GM18951 (cell line): ENCODE measurements at regions not wholly inside any gene's neighbourhood (a gene's known extent, or its start where the extent isn't known, plus 50 kb on each side); places are given as distances from the start of the nearest gene placed in this dataset.
"Not testable (repeated sequence)": the region's sequence is repeated elsewhere in the genome, so short reads cannot be mapped to it uniquely, and the experiment has no call there.

Source experiments
- POLR2A ChIP-seq: IDR thresholded peaks from 4 replicates; pipeline ENCODE4 v1.6.1; 2011; ENCODE audit warnings: mild to moderate bottlenecking; ENCODE audit not compliant: insufficient read length, insufficient read depth; ENCODE audit errors: extremely low read depth
- in situ Hi-C: fragments of 300-500 bp; cut with MboI; formaldehyde crosslinking; loops from one replicate; pipeline ENCODE4 v1.12.0; 2022; ENCODE audit warnings: low sequenced_read_pairs, mixed read lengths, inconsistent platforms; ENCODE audit not compliant: unreplicated experiment

- TF ChIP-seq POLR2A = no peak
- in situ Hi-C loops = no loop called here
Measured at GRCh38 chr7:156022483-156023459, 210.5 kb upstream of the SHH start.

GRCh38 chr7:156021471-156021870 is 209.2 kb upstream of the SHH start:
- in situ Hi-C loops = no loop called here
- TF ChIP-seq POLR2A = no peak

- in situ Hi-C loops = no loop called here
- TF ChIP-seq POLR2A = no peak
Measured at GRCh38 chr7:156020566-156020965, 208.3 kb upstream of the SHH start.

- in situ Hi-C loops = no loop called here
- TF ChIP-seq POLR2A = no peak
Measured at GRCh38 chr7:156019776-156020565, 207.7 kb upstream of the SHH start.

GRCh38 chr7:156019308-156019707 is 207.0 kb upstream of the SHH start:
- no peak for TF ChIP-seq POLR2A
- in situ Hi-C loops = no loop called here

- in situ Hi-C loops = no loop called here
- TF ChIP-seq POLR2A = no peak
Measured at GRCh38 chr7:156017916-156018700, 205.8 kb upstream of the SHH start.

GRCh38 chr7:156017431-156017830 is 205.2 kb upstream of the SHH start:
- TF ChIP-seq POLR2A = no peak
- in situ Hi-C loops = no loop called here

- TF ChIP-seq POLR2A = no peak
- in situ Hi-C loops = no loop called here
Measured at GRCh38 chr7:156015237-156016020, 203.2 kb upstream of the SHH start.

GRCh38 chr7:156014808-156015207 is 202.5 kb upstream of the SHH start:
- in situ Hi-C loops = no loop called here
- no peak for TF ChIP-seq POLR2A

- in situ Hi-C loops = no loop called here
- no peak for TF ChIP-seq POLR2A
Measured at GRCh38 chr7:156014201-156014600, 201.9 kb upstream of the SHH start.

GRCh38 chr7:156012412-156012811 is 200.1 kb upstream of the SHH start:
- in situ Hi-C loops = no loop called here

GRCh38 chr7:156009569-156009968 is 197.3 kb upstream of the SHH start:
- in situ Hi-C loops = no loop called here
- no peak for TF ChIP-seq POLR2A

More at GRCh38 chr7:156012412-156012811, 200.1 kb upstream of the SHH start:
- TF ChIP-seq POLR2A = no peak

GRCh38 chr7:156006876-156007275 is 194.6 kb upstream of the SHH start:
- in situ Hi-C loops = not testable (repeated sequence)
